ENCODE measurements at regions not wholly inside any gene's neighbourhood (a gene's known extent, or its start where the extent isn't known, plus 50 kb on each side); places are given as distances from the start of the nearest gene placed in this dataset.
A peak's percentile ranks its signal among the peaks of the same experiment; 100 is the strongest.
"Not testable (repeated sequence)": the region's sequence is repeated elsewhere in the genome, so short reads cannot be mapped to it uniquely, and the experiment has no call there.

- ATAC-seq = peak; percentile 73
Measured at GRCh38 chr17:11182430-11182829, 58.6 kb upstream of the SHISA6 start.

- no peak for ATAC-seq
Measured at GRCh38 chr17:11178581-11178980, 62.4 kb upstream of the SHISA6 start.

- no peak for ATAC-seq
Measured at GRCh38 chr17:11177340-11177739, 63.7 kb upstream of the SHISA6 start.

GRCh38 chr17:11176549-11176948, 64.5 kb upstream of the SHISA6 start:
- ATAC-seq = no peak

GRCh38 chr17:11170881-11171280, 70.1 kb upstream of the SHISA6 start:
- ATAC-seq = no peak

GRCh38 chr17:11151818-11152425, 89.1 kb upstream of the SHISA6 start:
- ATAC-seq = no peak

GRCh38 chr17:11150906-11151511, 90.0 kb upstream of the SHISA6 start:
- ATAC-seq = not testable (repeated sequence)

GRCh38 chr17:11144358-11145233, 96.4 kb upstream of the SHISA6 start:
- peak; percentile 85 for ATAC-seq

GRCh38 chr17:11142231-11142630, 98.8 kb upstream of the SHISA6 start:
- ATAC-seq = no peak

- ATAC-seq = no peak
Measured at GRCh38 chr17:11140501-11140900, 100.5 kb upstream of the SHISA6 start.

GRCh38 chr17:11140043-11140442, 101.0 kb upstream of the SHISA6 start:
- no peak for ATAC-seq

- no peak for ATAC-seq
Measured at GRCh38 chr17:11138023-11138422, 103.0 kb upstream of the SHISA6 start.

GRCh38 chr17:11135819-11136218, 105.2 kb upstream of the SHISA6 start:
- no peak for ATAC-seq

GRCh38 chr17:11130367-11130766, 110.6 kb upstream of the SHISA6 start:
- ATAC-seq = no peak

- ATAC-seq = no peak
Measured at GRCh38 chr17:11122908-11123307, 118.1 kb upstream of the SHISA6 start.

GRCh38 chr17:11121341-11121985, 119.5 kb upstream of the SHISA6 start:
- no peak for ATAC-seq

GRCh38 chr17:11109106-11109505, 131.9 kb upstream of the SHISA6 start:
- no peak for ATAC-seq

- ATAC-seq = no peak
Measured at GRCh38 chr17:11105141-11105540, 135.9 kb upstream of the SHISA6 start.

- no peak for ATAC-seq
Measured at GRCh38 chr17:11097121-11097520, 143.9 kb upstream of the SHISA6 start.

GRCh38 chr17:11094331-11094730, 146.7 kb upstream of the SHISA6 start:
- ATAC-seq = no peak

- ATAC-seq = no peak
Measured at GRCh38 chr17:11086646-11087340, 154.2 kb upstream of the SHISA6 start.

GRCh38 chr17:11082559-11082958, 158.5 kb upstream of the SHISA6 start:
- ATAC-seq = no peak

GRCh38 chr17:11081342-11081741, 159.7 kb upstream of the SHISA6 start:
- no peak for ATAC-seq

Measured in esophagus mucosa (tissue), 1 donor.